Calu3 (cell line): ENCODE measurements at regions not wholly inside any gene's neighbourhood (a gene's known extent, or its start where the extent isn't known, plus 50 kb on each side); places are given as distances from the start of the nearest gene placed in this dataset.

ENCODE experiments used
- BruUV-seq: library from RNA; stranded (reverse); fragments of 400-500 nt; replicated peaks from 2 replicates; lab custom pipeline; 2021; lab: Mats Ljungman, UMichigan
- CTCF ChIA-PET: fragments of 300-600 bp; sonication (Branson Sonifier 250); formaldehyde crosslinking; loops from one replicate; lab custom pipeline; 2022; ENCODE audit warnings: antibody characterized with exemption; lab: Charles Lee
- DNase-seq: peaks from one replicate; pipeline ENCODE4 v3.0.0; 2022
- H3K27ac Mint-ChIP-seq: one replicate; pipeline ENCODE4 v1.8.0; 2022; ENCODE audit warnings: mixed read lengths; ENCODE audit not compliant: unreplicated experiment
- H3K27me3 Mint-ChIP-seq: one replicate; pipeline ENCODE4 v1.8.0; 2022; ENCODE audit warnings: mixed read lengths; ENCODE audit not compliant: unreplicated experiment
- H3K36me3 Mint-ChIP-seq: one replicate; pipeline ENCODE4 v1.8.0; 2022; ENCODE audit warnings: mild to moderate bottlenecking, moderate library complexity, mixed read lengths; ENCODE audit not compliant: insufficient read depth, unreplicated experiment
- H3K4me1 Mint-ChIP-seq: one replicate; pipeline ENCODE4 v1.8.0; 2022; ENCODE audit warnings: mild to moderate bottlenecking, low read depth, mixed read lengths; ENCODE audit not compliant: unreplicated experiment
- H3K4me3 Mint-ChIP-seq: one replicate; pipeline ENCODE4 v1.8.0; 2022; ENCODE audit warnings: mild to moderate bottlenecking, low read depth, moderate library complexity, mixed read lengths; ENCODE audit not compliant: unreplicated experiment
- H3K9me3 Mint-ChIP-seq: one replicate; pipeline ENCODE4 v1.8.0; 2022; ENCODE audit warnings: low read depth, mixed read lengths; ENCODE audit not compliant: unreplicated experiment
- intact Hi-C: fragments of 100-400 bp; cut with micrococcal nuclease; formaldehyde crosslinking; loops from one replicate; pipeline ENCODE4 v1.10.0; 2022; ENCODE audit not compliant: unreplicated experiment
- TF ChIP-seq, protein P1 (sequence below): fragments of 200-600 bp; IDR thresholded peaks from one replicate; pipeline ENCODE4 v1.8.0; 2022; ENCODE audit warnings: antibody characterized with exemption; ENCODE audit not compliant: unreplicated experiment

GRCh38 chrX:42107495-42108488 lies 184.4 kb upstream of the CASK start:
- H3K27me3 Mint-ChIP-seq, result no peaks in the 10 kb centered on the region
- CTCF ChIA-PET, result no interaction called here
- peak overlapping the region; percentile 72 for H3K27ac Mint-ChIP-seq
- TF ChIP-seq, protein P1, sequence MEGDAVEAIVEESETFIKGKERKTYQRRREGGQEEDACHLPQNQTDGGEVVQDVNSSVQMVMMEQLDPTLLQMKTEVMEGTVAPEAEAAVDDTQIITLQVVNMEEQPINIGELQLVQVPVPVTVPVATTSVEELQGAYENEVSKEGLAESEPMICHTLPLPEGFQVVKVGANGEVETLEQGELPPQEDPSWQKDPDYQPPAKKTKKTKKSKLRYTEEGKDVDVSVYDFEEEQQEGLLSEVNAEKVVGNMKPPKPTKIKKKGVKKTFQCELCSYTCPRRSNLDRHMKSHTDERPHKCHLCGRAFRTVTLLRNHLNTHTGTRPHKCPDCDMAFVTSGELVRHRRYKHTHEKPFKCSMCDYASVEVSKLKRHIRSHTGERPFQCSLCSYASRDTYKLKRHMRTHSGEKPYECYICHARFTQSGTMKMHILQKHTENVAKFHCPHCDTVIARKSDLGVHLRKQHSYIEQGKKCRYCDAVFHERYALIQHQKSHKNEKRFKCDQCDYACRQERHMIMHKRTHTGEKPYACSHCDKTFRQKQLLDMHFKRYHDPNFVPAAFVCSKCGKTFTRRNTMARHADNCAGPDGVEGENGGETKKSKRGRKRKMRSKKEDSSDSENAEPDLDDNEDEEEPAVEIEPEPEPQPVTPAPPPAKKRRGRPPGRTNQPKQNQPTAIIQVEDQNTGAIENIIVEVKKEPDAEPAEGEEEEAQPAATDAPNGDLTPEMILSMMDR, result no peak
- no TSS peak for BruUV-seq
- H3K36me3 Mint-ChIP-seq, result no peaks in the 10 kb centered on the region
- H3K9me3 Mint-ChIP-seq, result no peaks in the 10 kb centered on the region
- H3K4me1 Mint-ChIP-seq, result peaks cover 23% of the 10 kb centered on the region
- no peak for DNase-seq
- intact Hi-C loops, result no loop called here
- no peak overlapping the region for H3K4me3 Mint-ChIP-seq

DNA sequence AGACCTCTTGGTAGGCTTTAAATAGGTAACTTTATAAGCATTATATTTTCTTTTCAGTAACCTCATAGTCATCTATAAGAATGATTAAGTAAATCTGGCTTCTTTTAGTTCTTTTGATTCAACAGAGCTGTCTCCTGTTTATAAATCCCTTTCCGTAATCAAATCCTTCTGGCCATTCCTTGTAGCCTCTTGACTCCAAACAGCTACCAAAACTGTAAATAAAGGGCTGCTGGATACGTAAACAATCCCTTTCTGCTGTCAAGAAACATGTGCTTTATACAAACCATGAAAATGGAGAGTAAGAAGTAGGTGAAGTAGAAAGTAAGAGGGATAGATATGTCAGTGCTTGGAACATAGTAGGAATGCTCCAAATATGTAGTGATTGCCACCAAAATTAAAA lies 183.2 kb upstream of the CASK start:
- Mint-ChIP-seq H3K27me3 (no peaks in the 10 kb centered on the region), H3K9me3 (no peaks in the 10 kb centered on the region), H3K4me1 (peaks cover 23% of the 10 kb centered on the region), H3K27ac (no peak overlapping the region), H3K36me3 (no peaks in the 10 kb centered on the region), H3K4me3 (no peak overlapping the region)
- DNase-seq, result no peak
- BruUV-seq, result no TSS peak
- CTCF ChIA-PET, result no interaction called here
- TF ChIP-seq, protein P1, result no peak
- intact Hi-C loops, result no loop called here

GRCh38 chrX:42102586-42103282 lies 179.4 kb upstream of the CASK start:
- DNase-seq, result no peak
- no peaks in the 10 kb centered on the region for H3K9me3 Mint-ChIP-seq
- H3K36me3 Mint-ChIP-seq, result no peaks in the 10 kb centered on the region
- H3K27ac Mint-ChIP-seq, result no peak overlapping the region
- intact Hi-C loops, result no loop called here
- TF ChIP-seq, protein P1, result no peak
- H3K4me1 Mint-ChIP-seq, result peaks cover 17% of the 10 kb centered on the region
- H3K4me3 Mint-ChIP-seq, result no peak overlapping the region
- BruUV-seq, result no TSS peak
- no peaks in the 10 kb centered on the region for H3K27me3 Mint-ChIP-seq
- CTCF ChIA-PET, result no interaction called here

- H3K9me3 Mint-ChIP-seq, result no peaks in the 10 kb centered on the region
These were observed 175.5 kb upstream of the CASK start for GRCh38 chrX:42098900-42099299.

More at GRCh38 chrX:42098900-42099299, 175.5 kb upstream of the CASK start:
- peaks cover 20% of the 10 kb centered on the region for H3K36me3 Mint-ChIP-seq
- no TSS peak for BruUV-seq
- no peaks in the 10 kb centered on the region for H3K27me3 Mint-ChIP-seq
- no peak for DNase-seq
- CTCF ChIA-PET, result no interaction called here
- H3K27ac Mint-ChIP-seq, result no peak overlapping the region
- no peak overlapping the region for H3K4me3 Mint-ChIP-seq
- intact Hi-C loops, result no loop called here
- peaks cover 43% of the 10 kb centered on the region for H3K4me1 Mint-ChIP-seq
- TF ChIP-seq, protein P1, result no peak
